ENCODE measurements at regions not wholly inside any gene's neighbourhood (a gene's known extent, or its start where the extent isn't known, plus 50 kb on each side); places are given as distances from the start of the nearest gene placed in this dataset.

DNA sequence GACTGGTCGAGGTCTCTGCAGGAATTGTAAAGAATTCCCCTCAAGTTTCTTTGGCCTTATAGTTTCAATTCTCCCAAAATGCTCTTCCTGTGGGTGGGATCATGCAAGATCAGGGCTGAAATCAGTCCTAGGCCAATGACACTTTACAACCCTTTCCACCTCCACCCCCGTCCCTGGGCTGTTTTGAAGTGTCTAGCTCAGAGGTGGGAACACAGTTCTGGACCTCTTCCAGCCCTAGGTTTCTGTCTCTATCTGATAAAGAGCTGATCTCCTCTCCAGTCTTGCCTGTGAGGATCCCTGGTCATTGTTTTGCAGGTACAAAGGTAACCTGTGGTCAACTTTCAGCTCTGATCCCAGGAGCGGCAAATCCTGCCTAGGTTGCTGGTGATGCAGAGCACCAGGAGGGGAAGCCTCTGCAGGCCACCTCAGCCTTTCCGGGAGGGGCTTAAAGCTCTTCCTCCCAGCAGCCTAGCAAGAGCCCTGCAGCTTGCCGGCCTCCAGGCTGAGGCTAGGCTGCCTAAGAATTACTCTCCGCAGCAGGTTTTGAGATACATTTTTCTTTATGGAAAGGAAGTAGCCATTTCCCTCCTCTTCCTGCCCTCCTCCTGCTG is 69.8 kb upstream of the WIPF1 start:
- H3K27me3 Mint-ChIP-seq (ENCODE audit: insufficient read depth) = no peaks in the 10 kb centered on the region
- Histone ChIP-seq H3K36me3 (ENCODE audit: control insufficient read depth, insufficient read depth, low read length) (peaks cover 5% of the 10 kb centered on the region), H3K9me3 (ENCODE audit: control insufficient read depth, low read length) (peaks cover 22% of the 10 kb centered on the region), H3K9ac (ENCODE audit: extremely low read depth, low read length, poor library complexity, severe bottlenecking) (no peak overlapping the region), H3K27ac (ENCODE audit: low read depth, low read length) (peak overlapping the region; percentile 8), H3K4me3 (ENCODE audit: low read length) (peak overlapping the region; percentile 59), H3K27me3 (ENCODE audit: control insufficient read depth, insufficient read depth, low read length, poor library complexity, severe bottlenecking) (no peaks in the 10 kb centered on the region), H3K4me1 (ENCODE audit: control insufficient read depth, insufficient read depth, low read length) (peaks cover 16% of the 10 kb centered on the region)
- peaks cover 30% of the 10 kb centered on the region for H3K4me1 Mint-ChIP-seq
- H3K36me3 Mint-ChIP-seq (ENCODE audit: low read depth) = peaks cover 15% of the 10 kb centered on the region
- H3K27ac Mint-ChIP-seq = peak overlapping the region; percentile 79
- 71 to 79% methylated on average over 4 to 6 of the region's 6 CpGs for WGBS, 2 experiments (ENCODE audit: insufficient coverage in 1 of 2, insufficient read length in 1 of 2)
- H3K9me3 Mint-ChIP-seq = peaks cover 25% of the 10 kb centered on the region
- DNase-seq = peak; percentile 78
- TF ChIP-seq, protein P1, sequence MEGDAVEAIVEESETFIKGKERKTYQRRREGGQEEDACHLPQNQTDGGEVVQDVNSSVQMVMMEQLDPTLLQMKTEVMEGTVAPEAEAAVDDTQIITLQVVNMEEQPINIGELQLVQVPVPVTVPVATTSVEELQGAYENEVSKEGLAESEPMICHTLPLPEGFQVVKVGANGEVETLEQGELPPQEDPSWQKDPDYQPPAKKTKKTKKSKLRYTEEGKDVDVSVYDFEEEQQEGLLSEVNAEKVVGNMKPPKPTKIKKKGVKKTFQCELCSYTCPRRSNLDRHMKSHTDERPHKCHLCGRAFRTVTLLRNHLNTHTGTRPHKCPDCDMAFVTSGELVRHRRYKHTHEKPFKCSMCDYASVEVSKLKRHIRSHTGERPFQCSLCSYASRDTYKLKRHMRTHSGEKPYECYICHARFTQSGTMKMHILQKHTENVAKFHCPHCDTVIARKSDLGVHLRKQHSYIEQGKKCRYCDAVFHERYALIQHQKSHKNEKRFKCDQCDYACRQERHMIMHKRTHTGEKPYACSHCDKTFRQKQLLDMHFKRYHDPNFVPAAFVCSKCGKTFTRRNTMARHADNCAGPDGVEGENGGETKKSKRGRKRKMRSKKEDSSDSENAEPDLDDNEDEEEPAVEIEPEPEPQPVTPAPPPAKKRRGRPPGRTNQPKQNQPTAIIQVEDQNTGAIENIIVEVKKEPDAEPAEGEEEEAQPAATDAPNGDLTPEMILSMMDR (conservative IDR thresholded peaks at IDR 0.05) = no peak
- no peak overlapping the region for H3K4me3 Mint-ChIP-seq

DNA sequence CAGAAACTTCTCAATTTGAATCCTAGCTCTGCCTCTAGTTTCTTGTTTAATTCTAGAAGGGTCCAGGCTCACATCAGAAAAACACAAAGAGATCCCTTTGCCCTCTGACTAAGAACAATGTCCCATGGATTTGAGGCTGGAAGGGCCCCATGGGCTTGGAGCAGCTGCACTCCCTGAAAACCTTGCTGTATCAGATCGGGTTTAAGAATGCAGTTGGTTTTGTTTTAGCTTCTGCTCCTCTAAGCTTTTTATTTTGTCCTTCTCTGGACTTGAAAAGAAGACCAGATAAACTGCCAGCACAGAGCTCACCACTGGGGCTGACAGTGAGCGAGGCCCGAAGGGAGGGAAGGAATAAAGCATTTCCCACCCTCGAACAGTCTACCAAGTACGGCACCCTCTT is 69.2 kb upstream of the WIPF1 start:
- peak overlapping the region; percentile 8 for H3K27ac ChIP-seq (ENCODE audit: low read depth, low read length)
- no peak overlapping the region for H3K4me3 Mint-ChIP-seq
- peaks cover 20% of the 10 kb centered on the region for H3K9me3 Mint-ChIP-seq
- H3K4me1 ChIP-seq (ENCODE audit: control insufficient read depth, insufficient read depth, low read length) = peaks cover 16% of the 10 kb centered on the region
- H3K4me1 Mint-ChIP-seq = peaks cover 30% of the 10 kb centered on the region
- DNase-seq = no peak
- H3K27me3 Mint-ChIP-seq (ENCODE audit: insufficient read depth) = no peaks in the 10 kb centered on the region
- peaks cover 10% of the 10 kb centered on the region for H3K36me3 Mint-ChIP-seq (ENCODE audit: low read depth)
- H3K4me3 ChIP-seq (ENCODE audit: low read length) = no peak overlapping the region
- peak overlapping the region; percentile 79 for H3K27ac Mint-ChIP-seq
- TF ChIP-seq, protein P1 (conservative IDR thresholded peaks at IDR 0.05) = peak; percentile 23
- H3K36me3 ChIP-seq (ENCODE audit: control insufficient read depth, insufficient read depth, low read length) = peaks cover under 1% of the 10 kb centered on the region
- 88 to 94% methylated on average over 5 of the region's 5 CpGs for WGBS, 2 experiments (ENCODE audit: insufficient coverage in 1 of 2, insufficient read length in 1 of 2)
- no peaks in the 10 kb centered on the region for H3K27me3 ChIP-seq (ENCODE audit: control insufficient read depth, insufficient read depth, low read length, poor library complexity, severe bottlenecking)
- H3K9me3 ChIP-seq (ENCODE audit: control insufficient read depth, low read length) = peaks cover 17% of the 10 kb centered on the region
- no peak overlapping the region for H3K9ac ChIP-seq (ENCODE audit: extremely low read depth, low read length, poor library complexity, severe bottlenecking)

DNA sequence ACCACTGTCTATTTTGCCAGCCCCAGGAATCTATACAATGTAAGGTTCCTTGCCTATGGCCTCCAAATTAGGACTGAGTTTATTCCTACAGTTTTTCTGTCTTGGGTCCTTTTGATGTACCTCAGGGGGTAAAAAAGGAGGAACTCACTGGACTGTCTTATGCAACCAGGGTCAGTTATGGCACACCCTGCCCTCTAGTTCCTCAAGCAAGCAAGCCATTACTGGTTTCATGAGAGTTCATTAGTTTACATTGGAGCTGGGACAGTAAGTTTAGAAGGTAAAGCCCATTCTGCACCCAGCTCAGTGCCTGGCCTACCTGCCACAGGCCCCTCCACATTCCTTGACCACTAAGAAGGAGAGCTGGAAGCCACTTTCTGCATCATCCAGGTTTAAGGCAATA is 68.7 kb upstream of the WIPF1 start:
- H3K27ac Mint-ChIP-seq = no peak overlapping the region
- H3K27ac ChIP-seq (ENCODE audit: low read depth, low read length) = no peak overlapping the region
- H3K36me3 ChIP-seq (ENCODE audit: control insufficient read depth, insufficient read depth, low read length) = no peaks in the 10 kb centered on the region
- peaks cover 12% of the 10 kb centered on the region for H3K9me3 ChIP-seq (ENCODE audit: control insufficient read depth, low read length)
- H3K9ac ChIP-seq (ENCODE audit: extremely low read depth, low read length, poor library complexity, severe bottlenecking) = no peak overlapping the region
- H3K4me1 Mint-ChIP-seq = peaks cover 30% of the 10 kb centered on the region
- DNase-seq = no peak
- H3K9me3 Mint-ChIP-seq = peaks cover 15% of the 10 kb centered on the region
- H3K4me1 ChIP-seq (ENCODE audit: control insufficient read depth, insufficient read depth, low read length) = peaks cover 16% of the 10 kb centered on the region
- no peak overlapping the region for H3K4me3 Mint-ChIP-seq
- no peaks in the 10 kb centered on the region for H3K27me3 ChIP-seq (ENCODE audit: control insufficient read depth, insufficient read depth, low read length, poor library complexity, severe bottlenecking)
- TF ChIP-seq, protein P1 (conservative IDR thresholded peaks at IDR 0.05) = no peak
- H3K27me3 Mint-ChIP-seq (ENCODE audit: insufficient read depth) = no peaks in the 10 kb centered on the region
- H3K4me3 ChIP-seq (ENCODE audit: low read length) = no peak overlapping the region
- H3K36me3 Mint-ChIP-seq (ENCODE audit: low read depth) = peaks cover 5% of the 10 kb centered on the region
